ENCODE measurements at regions not wholly inside any gene's neighbourhood (a gene's known extent, or its start where the extent isn't known, plus 50 kb on each side); places are given as distances from the start of the nearest gene placed in this dataset.

DNA sequence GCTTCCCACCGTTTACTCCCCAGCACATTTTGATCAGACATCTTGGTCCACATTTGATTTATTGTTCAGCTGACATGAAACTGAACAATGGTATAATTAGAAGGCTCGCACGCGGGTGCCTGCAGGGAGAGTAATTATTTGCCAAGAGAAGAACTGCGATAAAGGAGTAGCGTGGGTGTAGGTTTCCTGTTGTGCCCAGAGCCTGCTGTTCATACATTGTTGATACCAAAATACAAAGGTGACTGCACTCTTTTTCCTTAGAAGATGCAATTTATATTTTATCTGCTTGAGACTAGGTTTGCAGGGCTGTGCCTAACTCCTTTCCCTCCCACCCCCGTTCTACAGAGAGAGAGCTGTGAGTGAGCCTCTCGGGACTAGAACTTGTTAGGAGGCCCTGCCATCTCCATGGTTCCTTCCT, 241.8 kb upstream of the MSX2 start:
- H3K4me3 ChIP-seq (ENCODE audit: low read depth, low read length), result no peak overlapping the region
- no peak for DNase-seq (ENCODE audit: low read depth)
- TF ChIP-seq, protein P1, sequence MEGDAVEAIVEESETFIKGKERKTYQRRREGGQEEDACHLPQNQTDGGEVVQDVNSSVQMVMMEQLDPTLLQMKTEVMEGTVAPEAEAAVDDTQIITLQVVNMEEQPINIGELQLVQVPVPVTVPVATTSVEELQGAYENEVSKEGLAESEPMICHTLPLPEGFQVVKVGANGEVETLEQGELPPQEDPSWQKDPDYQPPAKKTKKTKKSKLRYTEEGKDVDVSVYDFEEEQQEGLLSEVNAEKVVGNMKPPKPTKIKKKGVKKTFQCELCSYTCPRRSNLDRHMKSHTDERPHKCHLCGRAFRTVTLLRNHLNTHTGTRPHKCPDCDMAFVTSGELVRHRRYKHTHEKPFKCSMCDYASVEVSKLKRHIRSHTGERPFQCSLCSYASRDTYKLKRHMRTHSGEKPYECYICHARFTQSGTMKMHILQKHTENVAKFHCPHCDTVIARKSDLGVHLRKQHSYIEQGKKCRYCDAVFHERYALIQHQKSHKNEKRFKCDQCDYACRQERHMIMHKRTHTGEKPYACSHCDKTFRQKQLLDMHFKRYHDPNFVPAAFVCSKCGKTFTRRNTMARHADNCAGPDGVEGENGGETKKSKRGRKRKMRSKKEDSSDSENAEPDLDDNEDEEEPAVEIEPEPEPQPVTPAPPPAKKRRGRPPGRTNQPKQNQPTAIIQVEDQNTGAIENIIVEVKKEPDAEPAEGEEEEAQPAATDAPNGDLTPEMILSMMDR (IDR thresholded peaks at IDR 0.05; ENCODE audit: low read depth, low read length, missing control alignments), result no peak

DNA sequence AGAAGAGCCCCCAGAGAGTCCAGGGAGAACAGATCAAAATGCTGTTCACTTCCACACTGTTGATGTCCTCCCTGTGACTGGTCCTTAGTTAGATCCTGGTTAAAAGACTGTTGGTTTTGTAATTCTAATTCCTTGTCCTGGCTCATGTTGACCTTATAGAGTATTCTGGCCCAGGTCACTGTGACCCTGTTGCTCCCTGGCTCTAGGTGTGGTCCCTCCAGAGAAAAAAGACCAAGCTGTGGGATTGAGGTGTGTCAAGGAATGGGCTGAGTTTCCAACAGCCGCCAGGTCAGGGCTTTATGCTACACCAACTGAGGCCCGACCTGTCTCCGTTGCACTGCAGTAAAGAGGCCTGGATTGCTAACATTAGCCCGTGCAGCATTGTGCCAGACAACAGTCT, 241.0 kb upstream of the MSX2 start:
- DNase-seq (ENCODE audit: low read depth), result no peak
- H3K4me3 ChIP-seq (ENCODE audit: low read depth, low read length), result no peak overlapping the region
- TF ChIP-seq, protein P1 (IDR thresholded peaks at IDR 0.05; ENCODE audit: low read depth, low read length, missing control alignments), result no peak

DNA sequence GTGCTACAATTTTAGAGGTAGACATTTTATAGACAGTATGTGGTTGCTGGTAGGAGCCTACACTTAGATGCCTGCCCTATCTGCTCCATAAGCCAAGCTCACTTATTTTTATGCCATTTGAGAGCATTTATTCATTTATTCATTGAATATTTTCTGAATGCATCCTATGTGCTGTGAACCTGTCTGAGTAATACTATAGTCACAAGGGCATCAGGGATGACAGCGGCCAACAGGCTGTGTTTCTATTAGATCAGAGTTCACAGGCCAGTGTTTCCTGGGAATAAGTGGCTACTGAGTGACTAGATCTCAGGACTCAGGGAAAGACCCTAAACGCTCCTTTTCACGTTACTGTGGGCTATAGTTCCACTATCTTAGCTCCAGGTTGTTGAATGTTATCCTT, 235.2 kb upstream of the MSX2 start:
- DNase-seq (ENCODE audit: low read depth), result no peak
- TF ChIP-seq, protein P1 (IDR thresholded peaks at IDR 0.05; ENCODE audit: low read depth, low read length, missing control alignments), result no peak
- H3K4me3 ChIP-seq (ENCODE audit: low read depth, low read length), result no peak overlapping the region

DNA sequence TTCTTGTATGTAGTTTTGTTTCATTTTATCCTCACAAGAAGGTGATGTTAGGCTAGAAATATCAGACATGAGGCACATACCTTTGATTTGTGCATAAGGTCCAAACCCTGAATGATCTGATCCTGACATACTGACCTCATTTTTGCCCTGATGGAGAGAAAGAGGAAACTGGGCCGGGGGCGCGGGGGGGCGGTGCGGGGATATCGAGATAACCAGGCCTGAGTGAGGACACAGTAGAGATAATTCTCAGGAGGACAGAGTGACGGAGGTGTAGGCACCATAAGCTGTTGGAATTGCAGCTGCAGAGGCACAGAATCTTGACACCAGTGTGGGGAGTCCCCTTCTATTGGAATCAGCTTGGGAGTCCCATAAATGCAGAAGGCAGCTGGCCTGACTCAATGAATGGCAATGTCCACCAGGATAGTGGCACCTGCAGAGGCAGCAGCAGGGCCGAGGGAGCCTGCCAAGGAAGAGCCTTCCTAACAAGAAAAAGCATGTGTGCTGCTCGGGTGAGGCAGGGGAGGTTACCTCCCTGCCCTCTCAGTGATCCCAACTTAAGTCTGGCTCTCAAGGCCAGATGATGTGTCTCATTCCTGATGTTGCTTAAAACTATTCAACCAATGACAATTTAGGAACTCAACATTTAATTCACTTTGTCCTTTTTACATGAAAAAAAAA, 234.3 kb upstream of the MSX2 start:
- H3K4me3 ChIP-seq (ENCODE audit: low read depth, low read length), result no peak overlapping the region
- TF ChIP-seq, protein P1 (IDR thresholded peaks at IDR 0.05; ENCODE audit: low read depth, low read length, missing control alignments), result no peak
- no peak for DNase-seq (ENCODE audit: low read depth)

DNA sequence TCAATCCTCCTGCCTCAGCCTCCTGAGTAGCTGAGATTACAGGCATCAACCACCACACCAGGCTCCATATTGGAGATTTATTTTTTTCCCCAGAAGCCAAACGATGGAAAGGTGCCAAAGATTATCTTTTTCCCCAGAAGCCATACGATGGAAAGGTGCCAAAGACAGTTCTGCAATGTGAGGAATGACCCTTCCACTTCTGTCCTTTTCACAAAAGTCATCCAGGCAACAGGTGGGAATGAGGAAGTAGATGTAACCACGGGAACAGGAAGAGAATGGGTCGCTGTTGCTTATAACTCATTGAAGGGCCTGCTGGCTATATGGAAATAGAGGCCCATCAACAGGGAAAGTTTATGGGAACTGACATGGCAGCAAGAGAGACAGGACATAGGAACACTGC, 233.7 kb upstream of the MSX2 start:
- DNase-seq (ENCODE audit: low read depth), result no peak
- TF ChIP-seq, protein P1 (IDR thresholded peaks at IDR 0.05; ENCODE audit: low read depth, low read length, missing control alignments), result no peak
- H3K4me3 ChIP-seq (ENCODE audit: low read depth, low read length), result no peak overlapping the region

DNA sequence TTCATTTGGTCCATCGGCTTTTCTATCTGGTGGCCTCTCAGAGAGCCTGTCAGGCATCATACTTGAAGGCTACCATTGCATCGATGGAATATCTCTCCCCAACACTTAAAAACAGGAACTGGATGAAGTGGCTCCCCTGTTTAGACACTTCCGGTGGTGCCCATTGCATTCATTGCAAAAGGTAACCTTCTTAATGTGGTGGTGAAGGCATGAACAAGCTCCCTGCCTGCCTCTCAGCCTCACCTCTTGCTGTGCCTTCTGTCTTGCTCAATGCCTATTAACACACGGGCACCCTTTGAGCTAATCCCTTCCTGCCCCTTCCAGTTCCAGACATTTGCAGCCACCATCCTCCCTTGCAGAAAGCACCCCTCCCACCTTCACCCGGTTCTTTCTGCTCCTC, 233.1 kb upstream of the MSX2 start:
- TF ChIP-seq, protein P1 (IDR thresholded peaks at IDR 0.05; ENCODE audit: low read depth, low read length, missing control alignments), result no peak
- DNase-seq (ENCODE audit: low read depth), result no peak
- H3K4me3 ChIP-seq (ENCODE audit: low read depth, low read length), result no peak overlapping the region

DNA sequence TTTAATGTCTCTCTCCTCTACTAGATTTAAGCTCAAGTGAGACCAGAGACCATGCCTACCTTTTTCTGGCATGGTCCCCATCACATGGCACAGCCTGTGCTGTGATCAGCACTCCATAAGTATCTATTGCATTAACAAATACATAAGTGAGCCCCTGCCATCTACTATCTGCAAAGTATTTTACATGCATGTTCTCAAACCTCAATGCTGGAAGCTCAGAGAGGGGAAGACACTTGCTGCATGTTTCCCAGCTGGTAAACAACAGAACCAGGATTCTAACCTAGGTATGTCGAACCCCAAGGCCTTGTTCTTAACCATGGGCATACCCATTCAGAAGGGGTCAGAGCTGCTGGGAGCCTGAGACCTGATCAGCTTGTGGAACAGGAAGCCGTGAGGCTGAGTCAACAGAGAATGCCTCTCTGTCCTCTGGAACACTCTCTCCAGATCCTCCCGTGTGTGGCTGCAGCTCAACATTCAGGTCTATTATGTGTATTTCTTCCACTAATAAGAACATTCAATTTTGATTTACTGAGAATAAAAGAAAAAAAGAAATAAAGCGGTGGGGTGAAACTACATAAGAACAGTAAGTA, 232.5 kb upstream of the MSX2 start:
- H3K4me3 ChIP-seq (ENCODE audit: low read depth, low read length), result no peak overlapping the region
- no peak for DNase-seq (ENCODE audit: low read depth)
- TF ChIP-seq, protein P1 (IDR thresholded peaks at IDR 0.05; ENCODE audit: low read depth, low read length, missing control alignments), result no peak

All from GM12864 (cell line).